Stimulated activated naive CD8-positive, alpha-beta T cell treated with anti-CD3 and anti-CD28 coated beads, Interleukin-15, amount 100 ng/mL, for 72 hours (primary cell): ENCODE measurements at regions not wholly inside any gene's neighbourhood (a gene's known extent, or its start where the extent isn't known, plus 50 kb on each side); places are given as distances from the start of the nearest gene placed in this dataset.
A peak's percentile ranks its signal among the peaks of the same experiment; 100 is the strongest.
"Not testable (repeated sequence)": the region's sequence is repeated elsewhere in the genome, so short reads cannot be mapped to it uniquely, and the experiment has no call there.

ENCODE experiments used
- ATAC-seq: fragments of 150-1000 bp; cut with Tn5 transposase; 2 replicates; pipeline ENCODE4 v1.10.0; 2021; ENCODE audit warnings: mild to moderate bottlenecking, moderate library complexity
- DNase-seq, 2 donors: peaks; one replicate each; pipeline ENCODE4 v3.0.0; 2021 to 2022
- H3K27ac Mint-ChIP-seq, 2 donors: one replicate each; pipeline ENCODE4 v1.8.0; 2022; ENCODE audit warnings: mild to moderate bottlenecking in 2 of 2, mixed read lengths in 2 of 2, moderate library complexity in 2 of 2
- H3K27me3 Mint-ChIP-seq: one replicate; pipeline ENCODE4 v1.8.0; 2022; ENCODE audit warnings: mixed read lengths
- H3K4me1 Mint-ChIP-seq: one replicate; pipeline ENCODE4 v1.8.0; 2022; ENCODE audit warnings: mild to moderate bottlenecking, mixed read lengths
- H3K4me3 Mint-ChIP-seq, 2 donors: one replicate each; pipeline ENCODE4 v1.8.0; 2022; ENCODE audit warnings: mild to moderate bottlenecking in 2 of 2, mixed read lengths in 2 of 2, moderate library complexity in 1 of 2
- H3K9me3 Mint-ChIP-seq, 2 donors: one replicate each; pipeline ENCODE4 v1.8.0; 2022; ENCODE audit warnings: mixed read lengths in 2 of 2

GRCh38 chr2:65974067-65974723 lies 460.7 kb upstream of the MEIS1 start:
- Mint-ChIP-seq H3K4me3 (no peak overlapping the region), H3K27ac (no peak overlapping the region), H3K27me3 (no peaks in the 10 kb centered on the region), H3K9me3 (peaks cover 0 to 7% of the 10 kb centered on the region in 2 donors), H3K4me1 (no peaks in the 10 kb centered on the region)
- DNase-seq, result no peak
- ATAC-seq, result no peak

GRCh38 chr2:65969161-65969560 lies 465.8 kb upstream of the MEIS1 start:
- DNase-seq, result no peak
- ATAC-seq, result no peak
- no peak overlapping the region for H3K4me3 Mint-ChIP-seq
- H3K27ac Mint-ChIP-seq, result no peak overlapping the region
- H3K4me1 Mint-ChIP-seq, result no peaks in the 10 kb centered on the region
- H3K27me3 Mint-ChIP-seq, result no peaks in the 10 kb centered on the region
- H3K9me3 Mint-ChIP-seq, result peaks cover 0 to 5% of the 10 kb centered on the region in 2 donors

GRCh38 chr2:65963303-65963702 lies 471.6 kb upstream of the MEIS1 start:
- H3K9me3 Mint-ChIP-seq, result peaks cover 5 to 11% of the 10 kb centered on the region in 2 donors
- not testable (repeated sequence) for H3K27ac Mint-ChIP-seq, H3K4me3 Mint-ChIP-seq, DNase-seq, ATAC-seq, H3K27me3 Mint-ChIP-seq, H3K4me1 Mint-ChIP-seq

GRCh38 chr2:65960953-65961352 lies 474.0 kb upstream of the MEIS1 start:
- no peaks in the 10 kb centered on the region for H3K4me1 Mint-ChIP-seq
- ATAC-seq, result no peak
- peaks cover 12 to 16% of the 10 kb centered on the region in 2 donors for H3K9me3 Mint-ChIP-seq
- H3K4me3 Mint-ChIP-seq, result no peak overlapping the region
- no peak for DNase-seq
- H3K27me3 Mint-ChIP-seq, result no peaks in the 10 kb centered on the region
- no peak overlapping the region for H3K27ac Mint-ChIP-seq

- H3K4me3 Mint-ChIP-seq, result no peak overlapping the region
- DNase-seq (no peak), ATAC-seq (no peak)
- no peaks in the 10 kb centered on the region for H3K27me3 Mint-ChIP-seq
- no peaks in the 10 kb centered on the region for H3K4me1 Mint-ChIP-seq
- no peak overlapping the region for H3K27ac Mint-ChIP-seq
- H3K9me3 Mint-ChIP-seq, result peaks cover 12 to 19% of the 10 kb centered on the region in 2 donors
Measured at GRCh38 chr2:65957886-65958285, 477.0 kb upstream of the MEIS1 start.

GRCh38 chr2:65957454-65957853 lies 477.5 kb upstream of the MEIS1 start:
- Mint-ChIP-seq H3K4me1 (no peaks in the 10 kb centered on the region), H3K27ac (no peak overlapping the region), H3K27me3 (no peaks in the 10 kb centered on the region), H3K9me3 (peaks cover 12 to 18% of the 10 kb centered on the region in 2 donors), H3K4me3 (no peak overlapping the region)
- ATAC-seq, result no peak
- DNase-seq, result no peak

GRCh38 chr2:65955259-65955658 lies 479.7 kb upstream of the MEIS1 start:
- Mint-ChIP-seq H3K27me3 (no peaks in the 10 kb centered on the region), H3K27ac (no peak overlapping the region), H3K9me3 (peaks cover 5 to 17% of the 10 kb centered on the region in 2 donors), H3K4me3 (no peak overlapping the region), H3K4me1 (no peaks in the 10 kb centered on the region)
- no peak for DNase-seq
- ATAC-seq, result no peak

GRCh38 chr2:65952966-65953761 lies 481.8 kb upstream of the MEIS1 start:
- Mint-ChIP-seq H3K4me3 (no peak overlapping the region), H3K27ac (no peak overlapping the region), H3K27me3 (no peaks in the 10 kb centered on the region), H3K9me3 (peaks cover 5 to 17% of the 10 kb centered on the region in 2 donors), H3K4me1 (no peaks in the 10 kb centered on the region)
- DNase-seq (no peak), ATAC-seq (no peak)

- Mint-ChIP-seq H3K4me3 (no peak overlapping the region), H3K27ac (no peak overlapping the region), H3K9me3 (peaks cover 0 to 9% of the 10 kb centered on the region in 2 donors), H3K27me3 (no peaks in the 10 kb centered on the region), H3K4me1 (no peaks in the 10 kb centered on the region)
- ATAC-seq (no peak), DNase-seq (no peak)
Measured at GRCh38 chr2:65944213-65944612, 490.7 kb upstream of the MEIS1 start.

GRCh38 chr2:65943099-65943786 lies 491.7 kb upstream of the MEIS1 start:
- no peaks in the 10 kb centered on the region for H3K27me3 Mint-ChIP-seq
- DNase-seq (no peak), ATAC-seq (no peak)
- H3K4me3 Mint-ChIP-seq, result no peak overlapping the region
- peaks cover 0 to 9% of the 10 kb centered on the region in 2 donors for H3K9me3 Mint-ChIP-seq
- no peaks in the 10 kb centered on the region for H3K4me1 Mint-ChIP-seq
- no peak overlapping the region for H3K27ac Mint-ChIP-seq

GRCh38 chr2:65940856-65941255 lies 494.1 kb upstream of the MEIS1 start:
- ATAC-seq (no peak), DNase-seq (no peak)
- Mint-ChIP-seq H3K4me1 (no peaks in the 10 kb centered on the region), H3K27me3 (no peaks in the 10 kb centered on the region), H3K27ac (no peak overlapping the region), H3K4me3 (no peak overlapping the region), H3K9me3 (peaks cover 0 to 9% of the 10 kb centered on the region in 2 donors)

- DNase-seq (no peak), ATAC-seq (no peak)
- H3K9me3 Mint-ChIP-seq, result peaks cover 0 to 9% of the 10 kb centered on the region in 2 donors
- H3K27ac Mint-ChIP-seq, result no peak overlapping the region
- H3K4me1 Mint-ChIP-seq, result no peaks in the 10 kb centered on the region
- H3K4me3 Mint-ChIP-seq, result no peak overlapping the region
- no peaks in the 10 kb centered on the region for H3K27me3 Mint-ChIP-seq
Measured at GRCh38 chr2:65939687-65940086, 495.2 kb upstream of the MEIS1 start.

- H3K27ac Mint-ChIP-seq, result no peak overlapping the region
- H3K27me3 Mint-ChIP-seq, result no peaks in the 10 kb centered on the region
- no peak overlapping the region for H3K4me3 Mint-ChIP-seq
- no peaks in the 10 kb centered on the region for H3K9me3 Mint-ChIP-seq
- H3K4me1 Mint-ChIP-seq, result no peaks in the 10 kb centered on the region
- no peak for ATAC-seq
- DNase-seq, result no peak
Measured at GRCh38 chr2:65937379-65938160, 497.4 kb upstream of the MEIS1 start.

- Mint-ChIP-seq H3K4me3 (no peak overlapping the region), H3K9me3 (peaks cover 0 to 6% of the 10 kb centered on the region in 2 donors), H3K27ac (peak overlapping the region in 1 of 2 donors; percentile 28), H3K4me1 (no peaks in the 10 kb centered on the region), H3K27me3 (no peaks in the 10 kb centered on the region)
- DNase-seq (no peak), ATAC-seq (no peak)
Measured at GRCh38 chr2:65934992-65935629, 499.8 kb upstream of the MEIS1 start.

GRCh38 chr2:65932571-65932970 lies 500.2 kb upstream of the SPRED2 start:
- ATAC-seq (no peak), DNase-seq (no peak)
- Mint-ChIP-seq H3K4me3 (no peak overlapping the region), H3K4me1 (no peaks in the 10 kb centered on the region), H3K27me3 (no peaks in the 10 kb centered on the region), H3K9me3 (peaks cover 0 to 8% of the 10 kb centered on the region in 2 donors), H3K27ac (no peak overlapping the region)
